Activated naive CD8-positive, alpha-beta T cell treated with anti-CD3 and anti-CD28 coated beads for 36 hours (primary cell): ENCODE measurements at regions not wholly inside any gene's neighbourhood (a gene's known extent, or its start where the extent isn't known, plus 50 kb on each side); places are given as distances from the start of the nearest gene placed in this dataset.
"Not testable (repeated sequence)": the region's sequence is repeated elsewhere in the genome, so short reads cannot be mapped to it uniquely, and the experiment has no call there.

Experiments used
- DNase-seq: peaks from one replicate; pipeline ENCODE4 v3.0.0; 2021
- H3K27ac Mint-ChIP-seq: one replicate; pipeline ENCODE4 v1.8.0; 2022; ENCODE audit warnings: mild to moderate bottlenecking, moderate library complexity, mixed read lengths
- H3K27me3 Mint-ChIP-seq: one replicate; pipeline ENCODE4 v1.8.0; 2022; ENCODE audit warnings: mild to moderate bottlenecking, mixed read lengths
- H3K36me3 Mint-ChIP-seq: one replicate; pipeline ENCODE4 v1.8.0; 2021; ENCODE audit warnings: mild to moderate bottlenecking, mixed read lengths
- H3K4me1 Mint-ChIP-seq: one replicate; pipeline ENCODE4 v1.8.0; 2021; ENCODE audit warnings: mixed read lengths
- H3K4me3 Mint-ChIP-seq: one replicate; pipeline ENCODE4 v1.8.0; 2022; ENCODE audit warnings: mild to moderate bottlenecking, moderate library complexity, mixed read lengths
- H3K9me3 Mint-ChIP-seq: one replicate; pipeline ENCODE4 v1.8.0; 2022; ENCODE audit warnings: mixed read lengths

- H3K36me3 Mint-ChIP-seq, H3K4me3 Mint-ChIP-seq, H3K27me3 Mint-ChIP-seq, H3K9me3 Mint-ChIP-seq, H3K27ac Mint-ChIP-seq, H3K4me1 Mint-ChIP-seq, DNase-seq: not testable (repeated sequence)
These were observed 564.0 kb upstream of the NECTIN3 start for GRCh38 chr3:110507570-110507969.

GRCh38 chr3:110512961-110513360 lies 558.7 kb upstream of the NECTIN3 start:
- no peaks in the 10 kb centered on the region for H3K36me3 Mint-ChIP-seq
- H3K27me3 Mint-ChIP-seq = peaks cover 8% of the 10 kb centered on the region
- H3K9me3 Mint-ChIP-seq = peaks cover 11% of the 10 kb centered on the region
- DNase-seq = no peak
- no peaks in the 10 kb centered on the region for H3K4me1 Mint-ChIP-seq
- no peak overlapping the region for H3K27ac Mint-ChIP-seq
- H3K4me3 Mint-ChIP-seq = no peak overlapping the region

GRCh38 chr3:110518031-110518430 lies 553.6 kb upstream of the NECTIN3 start:
- DNase-seq = no peak
- Mint-ChIP-seq H3K36me3 (no peaks in the 10 kb centered on the region), H3K4me1 (no peaks in the 10 kb centered on the region), H3K9me3 (peaks cover 6% of the 10 kb centered on the region), H3K4me3 (no peak overlapping the region), H3K27ac (no peak overlapping the region), H3K27me3 (peaks cover 11% of the 10 kb centered on the region)

- H3K9me3 Mint-ChIP-seq = peaks cover 6% of the 10 kb centered on the region
- H3K27ac Mint-ChIP-seq = no peak overlapping the region
- no peaks in the 10 kb centered on the region for H3K36me3 Mint-ChIP-seq
- no peak for DNase-seq
- H3K27me3 Mint-ChIP-seq = peaks cover 14% of the 10 kb centered on the region
- no peaks in the 10 kb centered on the region for H3K4me1 Mint-ChIP-seq
- no peak overlapping the region for H3K4me3 Mint-ChIP-seq
These were observed 552.5 kb upstream of the NECTIN3 start for GRCh38 chr3:110519071-110519470.

DNA sequence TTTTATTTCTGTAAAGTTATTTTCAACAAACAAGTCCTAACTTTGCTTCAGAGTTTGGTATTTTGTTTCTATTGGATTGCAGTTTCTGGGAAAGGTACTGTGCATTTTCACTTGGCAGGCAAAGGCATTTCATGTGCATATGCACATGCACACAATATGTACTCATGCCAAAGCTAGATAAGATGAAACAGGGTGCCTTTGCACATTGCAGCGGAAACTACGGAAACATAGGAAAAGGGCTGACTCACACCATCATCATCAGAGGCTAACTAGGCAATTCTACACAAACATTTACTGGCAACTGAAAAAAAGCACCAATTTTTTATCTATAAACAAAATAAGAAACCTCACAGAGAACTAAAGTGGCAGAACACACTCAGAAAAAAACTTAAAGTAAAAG lies 550.6 kb upstream of the NECTIN3 start:
- Mint-ChIP-seq H3K27ac (no peak overlapping the region), H3K27me3 (peaks cover 7% of the 10 kb centered on the region), H3K4me3 (no peak overlapping the region), H3K36me3 (no peaks in the 10 kb centered on the region), H3K9me3 (no peaks in the 10 kb centered on the region), H3K4me1 (no peaks in the 10 kb centered on the region)
- no peak for DNase-seq

DNA sequence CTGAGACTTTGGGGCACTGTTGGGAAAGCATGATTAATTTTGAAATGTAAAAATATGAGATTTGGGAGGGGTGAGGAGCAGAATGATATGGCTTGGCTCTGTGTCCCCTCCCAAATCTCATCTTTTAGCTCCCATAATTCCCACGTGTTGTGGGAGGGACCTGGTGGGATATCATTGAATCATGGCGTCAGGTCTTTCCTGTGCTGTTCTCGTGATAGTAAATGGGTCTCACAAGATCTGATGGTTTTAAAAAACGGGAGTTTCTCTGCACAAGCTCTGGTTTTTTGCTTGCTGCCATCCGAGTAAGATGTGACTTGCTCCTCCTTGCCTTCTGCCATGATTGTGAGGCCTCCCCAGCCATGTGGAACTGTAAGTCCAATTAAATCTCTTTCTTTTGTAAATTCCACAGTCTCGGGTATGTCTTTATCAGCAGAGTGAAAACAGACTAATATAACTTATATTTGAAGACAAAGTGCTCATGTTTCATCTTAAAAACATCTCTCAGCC lies 546.0 kb upstream of the NECTIN3 start:
- H3K4me3 Mint-ChIP-seq, H3K27me3 Mint-ChIP-seq, DNase-seq, H3K9me3 Mint-ChIP-seq, H3K36me3 Mint-ChIP-seq, H3K27ac Mint-ChIP-seq, H3K4me1 Mint-ChIP-seq: not testable (repeated sequence)

- Mint-ChIP-seq H3K4me3 (no peak overlapping the region), H3K27ac (no peak overlapping the region), H3K27me3 (peaks cover 10% of the 10 kb centered on the region), H3K4me1 (no peaks in the 10 kb centered on the region), H3K9me3 (no peaks in the 10 kb centered on the region), H3K36me3 (no peaks in the 10 kb centered on the region)
- no peak for DNase-seq
These were observed 544.6 kb upstream of the NECTIN3 start for GRCh38 chr3:110526777-110527727.

GRCh38 chr3:110528305-110529121 lies 543.1 kb upstream of the NECTIN3 start:
- Mint-ChIP-seq H3K9me3 (no peaks in the 10 kb centered on the region), H3K4me3 (no peak overlapping the region), H3K36me3 (no peaks in the 10 kb centered on the region), H3K27ac (no peak overlapping the region), H3K4me1 (no peaks in the 10 kb centered on the region), H3K27me3 (peaks cover 10% of the 10 kb centered on the region)
- DNase-seq = no peak

DNA sequence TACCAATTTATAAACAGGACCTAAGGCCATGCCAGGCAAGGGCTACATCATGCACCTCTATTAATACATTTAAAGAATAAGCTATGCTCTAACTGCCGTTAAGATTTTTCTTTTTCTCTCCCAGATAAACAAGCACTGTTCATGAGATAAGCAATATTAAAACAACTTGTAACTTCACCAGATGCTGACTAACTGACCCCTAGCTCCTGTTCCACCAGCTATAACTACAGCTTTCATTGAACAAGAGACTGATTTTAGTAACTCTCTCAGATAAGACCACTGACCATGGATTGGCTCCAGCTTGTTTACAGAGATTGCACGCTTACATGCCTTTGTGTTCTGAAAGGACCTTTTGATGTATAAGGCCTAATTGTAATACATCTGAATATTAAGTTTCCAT lies 540.7 kb upstream of the NECTIN3 start:
- Mint-ChIP-seq H3K4me1 (no peaks in the 10 kb centered on the region), H3K36me3 (no peaks in the 10 kb centered on the region), H3K4me3 (no peak overlapping the region), H3K27ac (no peak overlapping the region), H3K9me3 (no peaks in the 10 kb centered on the region), H3K27me3 (peaks cover 6% of the 10 kb centered on the region)
- no peak for DNase-seq

DNA sequence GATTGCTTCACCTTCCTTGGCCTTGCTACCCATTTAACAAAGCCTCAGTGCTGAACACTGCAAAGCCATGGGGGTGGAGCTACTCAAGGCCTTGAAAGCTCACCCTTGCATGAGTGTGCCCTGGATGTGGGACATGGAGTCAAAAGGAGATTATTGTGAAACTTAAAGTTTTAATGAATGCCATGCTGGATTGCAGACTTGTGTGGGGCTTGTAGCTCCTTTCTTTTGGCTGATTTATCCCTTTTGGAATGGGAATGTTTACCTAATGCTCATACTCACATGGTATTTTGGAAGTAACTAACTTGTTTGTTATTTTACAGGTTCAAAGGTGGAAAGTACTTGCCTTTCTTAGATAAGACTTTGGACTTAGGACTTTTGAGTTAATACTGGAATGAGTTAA lies 538.5 kb upstream of the NECTIN3 start:
- DNase-seq = no peak
- H3K4me1 Mint-ChIP-seq = no peaks in the 10 kb centered on the region
- H3K27me3 Mint-ChIP-seq = peaks cover 3% of the 10 kb centered on the region
- no peak overlapping the region for H3K27ac Mint-ChIP-seq
- H3K36me3 Mint-ChIP-seq = no peaks in the 10 kb centered on the region
- no peaks in the 10 kb centered on the region for H3K9me3 Mint-ChIP-seq
- H3K4me3 Mint-ChIP-seq = no peak overlapping the region

- no peak overlapping the region for H3K4me3 Mint-ChIP-seq
- H3K27ac Mint-ChIP-seq = no peak overlapping the region
- DNase-seq = no peak
- H3K27me3 Mint-ChIP-seq = peaks cover 5% of the 10 kb centered on the region
- no peaks in the 10 kb centered on the region for H3K36me3 Mint-ChIP-seq
- H3K9me3 Mint-ChIP-seq = no peaks in the 10 kb centered on the region
- no peaks in the 10 kb centered on the region for H3K4me1 Mint-ChIP-seq
These were observed 529.0 kb upstream of the NECTIN3 start for GRCh38 chr3:110542552-110543150.

GRCh38 chr3:110544730-110545129 lies 526.9 kb upstream of the NECTIN3 start:
- no peak overlapping the region for H3K27ac Mint-ChIP-seq
- no peaks in the 10 kb centered on the region for H3K4me1 Mint-ChIP-seq

DNA sequence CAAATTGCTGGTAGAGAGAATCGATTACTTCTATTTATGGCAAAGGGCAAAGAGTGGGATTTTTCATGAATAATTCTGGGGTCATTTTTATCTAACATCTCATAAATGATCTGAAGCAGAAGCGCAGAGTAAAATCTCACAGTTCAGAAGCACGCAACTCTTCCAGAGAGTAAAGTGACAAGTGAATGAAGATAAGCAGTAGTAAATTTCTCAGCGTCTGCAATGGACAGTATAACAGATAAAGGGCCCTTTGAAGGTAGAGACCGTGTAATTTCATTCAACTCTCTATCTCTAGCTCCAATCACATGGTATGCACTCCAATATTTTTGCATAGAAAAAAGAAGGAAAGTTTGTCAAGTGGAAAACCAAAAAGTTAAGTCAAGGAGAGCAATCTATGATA lies 521.1 kb upstream of the NECTIN3 start:
- Mint-ChIP-seq H3K27ac (no peak overlapping the region), H3K4me3 (no peak overlapping the region), H3K4me1 (no peaks in the 10 kb centered on the region), H3K27me3 (peaks cover 4% of the 10 kb centered on the region), H3K36me3 (no peaks in the 10 kb centered on the region), H3K9me3 (no peaks in the 10 kb centered on the region)
- no peak for DNase-seq

More at GRCh38 chr3:110544730-110545129, 526.9 kb upstream of the NECTIN3 start:
- H3K36me3 Mint-ChIP-seq = no peaks in the 10 kb centered on the region
- no peaks in the 10 kb centered on the region for H3K9me3 Mint-ChIP-seq
- H3K4me3 Mint-ChIP-seq = no peak overlapping the region
- DNase-seq = no peak
- H3K27me3 Mint-ChIP-seq = peaks cover 9% of the 10 kb centered on the region

DNA sequence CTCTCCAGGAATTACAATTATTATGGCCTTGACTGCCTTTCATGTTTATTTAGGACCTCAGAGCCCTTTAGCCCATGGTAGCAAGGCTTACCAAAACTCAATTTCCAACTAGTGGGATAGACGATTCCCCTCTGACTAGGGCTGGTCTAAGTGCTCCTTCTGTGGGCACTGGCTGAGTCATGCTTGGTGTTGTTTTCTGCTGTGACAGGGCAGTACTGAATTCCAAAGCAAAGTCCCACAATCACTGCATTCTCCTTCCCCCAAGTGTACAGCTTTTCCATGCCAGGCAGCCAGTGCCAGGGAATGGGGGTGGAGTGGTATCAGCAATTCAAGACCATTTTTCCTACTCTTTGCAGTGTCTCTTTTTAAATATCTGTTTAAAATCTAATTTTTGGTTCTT lies 509.0 kb upstream of the NECTIN3 start:
- no peak overlapping the region for H3K27ac Mint-ChIP-seq
- no peaks in the 10 kb centered on the region for H3K4me1 Mint-ChIP-seq
- H3K4me3 Mint-ChIP-seq = no peak overlapping the region

GRCh38 chr3:110564674-110565073 lies 506.9 kb upstream of the NECTIN3 start:
- H3K27me3 Mint-ChIP-seq = peaks cover 14% of the 10 kb centered on the region
- H3K9me3 Mint-ChIP-seq = peaks cover 5% of the 10 kb centered on the region
- H3K4me1 Mint-ChIP-seq = no peaks in the 10 kb centered on the region

More for the DNA sequence above, 509.0 kb upstream of the NECTIN3 start:
- DNase-seq = no peak
- H3K27me3 Mint-ChIP-seq = peaks cover 20% of the 10 kb centered on the region
- H3K9me3 Mint-ChIP-seq = peaks cover 5% of the 10 kb centered on the region
- no peaks in the 10 kb centered on the region for H3K36me3 Mint-ChIP-seq

More at GRCh38 chr3:110564674-110565073, 506.9 kb upstream of the NECTIN3 start:
- Mint-ChIP-seq H3K4me3 (no peak overlapping the region), H3K36me3 (no peaks in the 10 kb centered on the region), H3K27ac (no peak overlapping the region)
- no peak for DNase-seq
